GM12873 (cell line): ENCODE measurements at regions not wholly inside any gene's neighbourhood (a gene's known extent, or its start where the extent isn't known, plus 50 kb on each side); places are given as distances from the start of the nearest gene placed in this dataset.

ENCODE experiments used
- TF ChIP-seq, protein P1 (sequence below): IDR thresholded peaks from 2 replicates; pipeline ENCODE4 v1.5.1; 2012; ENCODE audit warnings: low read depth, mild to moderate bottlenecking, moderate library complexity, low read length, control low read depth; ENCODE audit not compliant: insufficient read depth; ENCODE audit errors: missing control alignments

DNA sequence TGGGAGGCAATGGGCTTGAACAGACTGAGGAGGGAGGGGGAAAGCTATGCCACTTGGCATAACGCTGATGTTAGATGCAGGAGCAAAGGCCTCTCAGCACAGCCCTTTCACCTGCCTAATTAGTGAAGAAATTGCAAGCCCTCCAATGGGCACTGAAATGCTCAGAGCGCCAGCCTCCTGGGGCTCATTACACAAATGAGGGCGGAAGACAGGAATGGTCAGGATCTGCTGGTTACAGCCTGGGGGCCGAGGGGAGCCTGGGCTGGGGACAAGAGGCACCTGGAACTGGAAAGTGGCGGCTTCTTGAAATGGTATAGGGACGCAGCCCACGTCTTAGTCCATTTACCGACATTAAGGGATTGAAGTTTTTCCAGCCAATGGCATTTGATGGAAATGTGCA, 50.2 kb upstream of the PLET1 start:
- TF ChIP-seq, protein P1, sequence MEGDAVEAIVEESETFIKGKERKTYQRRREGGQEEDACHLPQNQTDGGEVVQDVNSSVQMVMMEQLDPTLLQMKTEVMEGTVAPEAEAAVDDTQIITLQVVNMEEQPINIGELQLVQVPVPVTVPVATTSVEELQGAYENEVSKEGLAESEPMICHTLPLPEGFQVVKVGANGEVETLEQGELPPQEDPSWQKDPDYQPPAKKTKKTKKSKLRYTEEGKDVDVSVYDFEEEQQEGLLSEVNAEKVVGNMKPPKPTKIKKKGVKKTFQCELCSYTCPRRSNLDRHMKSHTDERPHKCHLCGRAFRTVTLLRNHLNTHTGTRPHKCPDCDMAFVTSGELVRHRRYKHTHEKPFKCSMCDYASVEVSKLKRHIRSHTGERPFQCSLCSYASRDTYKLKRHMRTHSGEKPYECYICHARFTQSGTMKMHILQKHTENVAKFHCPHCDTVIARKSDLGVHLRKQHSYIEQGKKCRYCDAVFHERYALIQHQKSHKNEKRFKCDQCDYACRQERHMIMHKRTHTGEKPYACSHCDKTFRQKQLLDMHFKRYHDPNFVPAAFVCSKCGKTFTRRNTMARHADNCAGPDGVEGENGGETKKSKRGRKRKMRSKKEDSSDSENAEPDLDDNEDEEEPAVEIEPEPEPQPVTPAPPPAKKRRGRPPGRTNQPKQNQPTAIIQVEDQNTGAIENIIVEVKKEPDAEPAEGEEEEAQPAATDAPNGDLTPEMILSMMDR = no peak

DNA sequence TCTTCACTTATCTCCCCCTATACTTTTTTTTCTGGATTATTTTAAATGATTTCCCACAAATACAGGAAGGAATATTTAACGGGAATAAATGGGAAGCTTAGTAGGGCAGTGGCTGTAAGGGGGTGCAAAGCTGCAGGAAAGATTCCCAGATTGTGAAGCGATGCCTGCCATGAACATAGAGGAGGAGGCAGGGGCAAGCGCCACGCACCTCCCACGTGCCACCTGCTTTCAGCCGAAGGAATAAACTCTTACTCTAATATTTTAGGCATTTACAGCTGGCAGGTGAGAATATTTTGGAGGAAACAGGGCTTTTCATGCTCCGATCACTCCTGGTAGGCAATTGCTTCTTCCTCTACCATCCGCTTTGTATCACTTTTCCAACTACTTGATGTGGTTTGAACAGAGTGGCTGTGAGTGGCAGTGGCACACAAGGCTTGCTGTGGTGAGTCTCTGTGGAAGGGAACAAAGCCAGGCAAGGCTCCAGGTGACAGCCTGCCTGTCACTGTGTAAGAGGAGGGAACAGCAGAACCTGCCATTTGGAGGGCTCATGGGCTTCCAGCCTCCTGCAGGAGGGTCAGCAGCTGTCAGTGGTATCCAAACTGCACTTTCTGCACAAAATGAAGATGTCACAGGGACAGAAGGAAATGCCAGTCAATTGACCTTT, 54.5 kb upstream of the PLET1 start:
- TF ChIP-seq, protein P1 = no peak

DNA sequence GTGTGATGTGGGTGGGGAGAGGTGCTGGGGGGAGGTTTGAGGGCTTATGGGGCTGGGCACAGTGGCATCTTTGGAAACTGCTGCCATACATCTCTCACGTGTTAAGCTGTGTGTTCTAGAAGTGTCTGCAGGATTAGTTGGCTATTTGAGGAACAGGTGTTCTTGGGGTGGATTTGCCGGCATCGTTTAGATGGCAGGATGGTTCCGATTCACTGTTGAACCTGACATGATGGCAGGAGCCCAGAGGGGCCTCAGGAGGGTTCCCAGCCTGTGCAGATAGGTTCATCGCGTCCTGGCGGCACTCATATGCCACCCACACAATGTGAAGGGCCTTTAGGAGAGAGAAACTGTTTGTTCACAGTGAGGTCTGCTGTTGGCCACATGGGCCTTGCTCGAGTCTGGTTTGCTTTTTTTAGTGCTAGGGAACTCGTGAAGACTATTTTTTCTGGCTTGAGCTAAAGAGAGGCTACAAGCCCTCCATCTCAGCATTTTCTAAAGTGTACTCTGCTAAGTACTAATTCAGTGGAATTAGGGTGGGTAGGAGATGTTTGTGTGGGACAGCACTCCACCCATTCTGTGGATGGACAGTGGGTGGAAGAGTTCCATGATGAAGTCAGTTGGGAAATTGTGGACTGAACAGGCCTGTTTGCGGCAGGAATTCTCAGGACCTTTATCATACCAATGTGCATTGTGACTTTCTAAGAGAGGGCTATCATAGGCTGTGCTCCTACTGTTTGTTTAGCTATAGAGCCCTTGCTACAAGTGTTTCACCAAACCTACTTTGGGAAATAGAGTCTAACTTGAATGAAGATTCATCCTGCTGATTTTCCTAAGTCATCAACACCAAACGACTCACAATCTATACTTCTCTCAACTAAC, 55.4 kb upstream of the PLET1 start:
- TF ChIP-seq, protein P1 = no peak

DNA sequence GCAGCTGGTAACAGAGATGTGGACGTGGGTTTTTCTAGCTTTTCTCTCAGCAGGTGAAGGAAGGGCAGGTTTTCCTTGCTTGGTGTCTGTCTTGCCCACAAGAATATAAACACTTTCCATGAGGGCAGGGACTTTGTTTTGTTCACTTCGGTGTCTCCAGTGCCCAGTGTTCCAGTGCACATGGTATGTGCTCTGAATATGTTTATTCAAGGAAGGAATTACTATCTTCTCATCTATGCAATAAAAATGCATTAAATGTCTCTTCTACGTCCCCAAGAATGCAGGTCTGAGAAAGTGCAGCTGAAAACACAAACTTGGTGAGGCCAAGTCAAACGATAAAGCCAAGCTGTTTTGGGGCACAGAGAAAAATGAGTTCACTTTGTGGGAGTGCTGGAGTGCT, 56.3 kb upstream of the PLET1 start:
- TF ChIP-seq, protein P1 = no peak

DNA sequence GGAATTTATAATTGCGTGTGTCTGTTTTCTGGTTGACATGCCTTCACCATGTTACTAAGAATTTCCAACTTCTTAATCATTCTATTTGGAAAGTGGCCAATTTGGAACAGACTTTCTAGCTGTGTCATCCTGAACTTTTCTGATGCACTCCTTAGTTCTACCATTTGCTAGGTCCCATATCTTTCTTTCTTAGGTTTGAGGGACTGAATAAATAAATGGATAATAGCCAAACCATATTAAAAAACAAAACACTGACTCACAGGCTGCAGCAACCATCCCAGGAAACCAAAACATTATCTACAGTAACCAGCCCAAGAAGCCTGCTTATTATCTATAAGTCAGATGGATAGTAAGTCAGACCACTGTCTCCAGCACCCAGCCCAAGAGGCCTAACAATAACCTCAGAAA, 57.5 kb upstream of the PLET1 start:
- TF ChIP-seq, protein P1 = no peak

DNA sequence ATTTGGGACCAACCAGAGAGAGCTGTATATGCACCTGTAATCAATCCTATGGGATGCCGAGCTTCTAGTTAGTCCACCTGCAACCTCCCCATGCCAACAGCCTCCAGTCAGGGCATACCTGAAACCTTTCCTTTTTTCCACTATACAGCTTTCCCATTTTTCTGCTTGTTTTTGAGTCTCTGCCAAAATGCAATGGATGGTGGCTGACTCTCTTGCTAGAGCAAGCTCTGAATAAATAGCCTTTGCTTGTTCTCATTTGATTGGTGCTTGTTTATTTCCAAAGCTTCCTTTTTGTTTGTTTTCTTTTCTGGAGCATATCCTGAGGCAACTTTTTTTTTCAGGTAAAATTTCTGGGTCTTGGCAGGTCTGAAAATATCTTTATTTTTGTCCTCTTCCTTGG, 58.0 kb upstream of the PLET1 start:
- TF ChIP-seq, protein P1 = no peak

DNA sequence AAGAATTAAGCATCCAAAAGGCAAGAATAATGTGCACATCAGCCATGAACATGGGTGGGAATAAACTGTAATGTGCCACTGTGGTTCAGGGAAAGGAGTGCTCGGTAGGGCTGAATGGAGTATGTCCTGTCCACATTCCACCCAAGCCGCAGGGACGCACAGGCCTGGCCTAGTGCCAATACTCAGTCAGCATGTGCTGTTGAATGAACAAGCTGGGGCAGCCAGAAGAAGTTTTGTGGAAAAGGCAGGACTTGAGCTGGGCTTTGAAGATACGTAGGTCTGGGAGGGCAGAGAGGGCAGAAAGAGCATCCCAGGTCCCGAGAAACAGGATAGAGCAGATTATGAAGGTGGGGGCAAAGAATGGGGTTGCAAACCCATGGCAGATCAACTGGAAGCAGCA, 60.0 kb upstream of the PLET1 start:
- TF ChIP-seq, protein P1 = no peak
